Activated naive CD4-positive, alpha-beta T cell treated with Interleukin-2 at 50 U/mL for 16 hours (primary cell): ENCODE measurements at regions not wholly inside any gene's neighbourhood (a gene's known extent, or its start where the extent isn't known, plus 50 kb on each side); places are given as distances from the start of the nearest gene placed in this dataset.
"Not testable (repeated sequence)": the region's sequence is repeated elsewhere in the genome, so short reads cannot be mapped to it uniquely, and the experiment has no call there.

Experiments used
- DNase-seq: peaks from one replicate; pipeline ENCODE4 v3.0.0-alpha.2; 2020

DNA sequence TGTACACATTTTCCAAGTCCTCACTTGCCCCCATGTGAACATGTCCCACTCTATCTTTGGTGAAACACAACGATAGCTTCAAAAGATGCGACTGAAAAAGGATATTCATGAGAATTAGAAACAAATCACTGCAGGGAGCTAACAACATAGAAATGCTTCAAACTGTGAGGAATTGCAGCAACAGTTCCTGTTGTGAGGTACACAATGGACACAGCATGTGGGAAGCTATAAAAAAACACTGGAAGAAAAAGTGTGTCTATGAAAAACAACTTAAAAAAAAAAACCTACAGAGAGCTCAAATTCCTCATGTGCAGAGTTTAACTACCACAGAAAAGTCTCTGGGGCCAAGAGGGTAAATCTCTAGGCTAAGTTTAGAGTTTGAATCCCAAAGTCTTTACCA, 51.6 kb upstream of the BLTP1 start:
- DNase-seq, result no peak

DNA sequence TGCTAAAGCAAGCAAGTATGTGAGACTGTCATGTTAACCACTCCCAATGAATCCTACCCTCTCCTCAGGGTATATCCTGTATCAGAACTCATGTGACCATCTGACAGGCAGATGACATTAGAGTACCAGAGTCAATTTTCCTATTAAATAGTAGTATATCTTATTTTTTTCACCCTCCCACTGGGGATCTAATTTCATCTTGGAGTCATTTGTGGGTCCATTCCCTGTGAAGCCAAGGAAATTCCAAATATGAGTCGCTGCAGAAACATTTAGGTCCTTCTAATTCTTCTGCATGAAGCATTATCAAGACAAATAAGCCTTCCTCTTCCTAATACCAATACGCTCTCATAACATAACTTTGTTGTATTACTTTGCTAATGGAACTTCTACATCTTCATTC, 52.2 kb upstream of the BLTP1 start:
- no peak for DNase-seq

DNA sequence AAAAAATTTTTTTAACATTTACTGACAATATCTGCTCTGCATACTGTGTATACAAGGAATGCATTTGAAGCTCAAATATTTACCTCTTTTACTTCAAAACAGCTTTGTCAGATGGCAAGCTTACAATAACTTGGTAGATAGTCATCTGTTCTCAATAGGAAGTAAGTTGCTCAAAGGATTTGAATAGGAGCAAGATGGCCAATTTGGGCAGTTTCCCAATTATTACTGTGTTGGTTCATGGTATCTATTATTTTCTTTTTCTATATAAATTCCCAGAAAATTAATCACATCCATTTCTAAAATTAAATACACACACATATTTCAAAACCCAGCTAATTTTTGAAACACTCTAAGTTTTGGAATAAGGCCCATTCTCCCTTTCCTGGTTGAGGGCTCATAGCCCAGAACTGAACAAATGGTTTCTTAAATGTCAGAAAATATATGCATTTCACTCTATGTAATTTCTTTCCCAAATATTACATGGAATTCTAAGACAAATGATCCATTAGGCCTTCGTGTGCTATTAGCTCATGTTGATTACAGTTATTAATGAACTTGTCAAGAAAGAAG, 60.2 kb upstream of the BLTP1 start:
- no peak for DNase-seq

GRCh38 chr4:122091397-122091796, 60.7 kb upstream of the BLTP1 start:
- DNase-seq, result no peak

DNA sequence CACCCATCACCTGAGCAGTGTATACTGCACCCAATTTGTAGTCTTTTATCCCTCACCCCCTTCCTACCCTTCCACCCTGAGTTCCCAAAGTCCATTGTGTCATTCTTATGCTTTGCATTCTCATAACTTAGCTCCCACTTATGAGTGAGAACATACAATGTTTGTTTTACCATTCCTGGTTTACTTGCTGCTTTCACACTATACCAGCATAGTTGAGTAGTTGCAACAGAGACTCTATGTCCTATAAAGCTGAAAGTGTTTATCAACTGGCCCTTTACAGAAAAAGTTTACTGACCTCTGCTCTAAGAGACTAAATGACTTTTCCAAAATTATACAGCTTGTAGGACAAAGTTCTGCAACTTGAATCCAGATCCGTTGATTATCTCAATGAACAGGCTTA, 61.1 kb upstream of the BLTP1 start:
- DNase-seq, result no peak

- no peak for DNase-seq
Observed at GRCh38 chr4:122086338-122087065, 65.6 kb upstream of the BLTP1 start.

DNA sequence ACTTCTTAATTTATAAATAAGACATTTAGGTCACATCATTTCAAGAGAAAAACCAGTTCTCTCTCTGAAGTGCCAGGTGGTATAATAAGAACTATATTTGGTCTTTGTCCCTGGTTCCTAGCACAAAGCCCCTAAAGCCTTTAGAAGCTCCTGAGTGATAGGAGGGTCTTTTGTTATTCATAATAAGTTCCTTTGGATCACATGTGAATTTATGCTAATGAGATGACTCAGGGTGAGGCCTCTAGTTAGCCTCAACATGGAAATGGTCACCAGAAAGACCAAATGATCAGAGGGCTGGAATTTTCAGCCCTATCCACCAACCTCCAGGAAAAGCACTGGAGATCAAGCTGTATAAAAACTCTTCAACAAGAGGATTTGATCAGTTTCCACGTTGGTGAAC, 68.1 kb upstream of the BLTP1 start:
- no peak for DNase-seq

DNA sequence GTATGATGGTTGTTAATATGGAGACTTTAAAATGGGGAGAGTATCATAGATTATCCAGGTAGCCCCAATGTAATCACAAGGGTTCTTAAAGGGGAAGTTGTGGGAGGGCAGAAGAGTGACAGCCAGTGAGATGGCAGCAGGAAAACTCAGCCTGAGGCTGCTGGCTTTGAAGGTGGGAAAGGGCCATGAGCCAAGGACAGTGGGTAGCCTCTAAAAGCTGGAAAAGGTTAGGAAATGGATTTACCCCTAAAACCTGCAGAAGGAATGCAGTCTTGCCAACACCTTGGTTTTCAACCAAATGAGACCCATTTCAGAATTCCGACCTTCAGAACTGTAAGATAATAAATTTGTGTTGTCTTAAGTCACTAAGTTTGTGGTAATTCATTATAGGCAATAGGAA, 68.8 kb upstream of the BLTP1 start:
- DNase-seq, result no peak

DNA sequence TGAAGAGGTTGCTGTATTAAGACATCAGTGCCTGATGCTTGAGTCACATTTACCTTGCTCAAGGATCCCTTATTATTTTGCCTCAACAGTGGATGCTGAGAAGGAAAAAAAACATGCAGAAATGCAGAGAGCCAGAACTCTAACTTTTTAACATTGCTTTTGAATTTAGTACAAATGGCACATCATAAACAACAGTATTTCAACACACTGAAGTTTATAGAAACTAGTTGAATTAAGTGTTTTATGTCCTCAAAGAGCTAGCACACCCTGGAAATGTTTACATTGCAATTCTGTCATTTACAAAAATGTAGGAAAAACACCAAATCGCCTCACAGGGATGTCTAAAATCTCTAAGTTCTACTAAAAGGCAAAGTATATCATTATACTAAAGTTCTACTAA, 69.5 kb upstream of the BLTP1 start:
- DNase-seq, result no peak

DNA sequence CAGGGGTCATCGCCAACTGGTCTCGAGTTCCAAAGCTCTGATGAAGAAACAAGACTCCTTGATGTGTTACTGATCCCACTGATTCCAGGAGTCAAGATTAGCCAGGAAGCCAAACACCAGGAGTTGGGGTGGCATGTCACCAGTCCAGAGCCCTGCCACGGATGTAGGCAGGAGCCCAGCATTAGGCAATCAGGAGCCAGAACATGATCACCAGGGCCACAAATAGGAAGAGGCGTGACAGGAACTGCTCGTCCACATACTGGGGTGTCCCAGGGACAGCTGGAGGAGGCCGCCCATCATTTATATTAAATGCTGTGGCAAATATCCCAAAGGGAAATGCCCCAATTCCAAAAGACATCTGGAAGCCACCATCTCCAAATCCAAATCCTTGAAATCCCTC, 74.5 kb upstream of the BLTP1 start:
- not testable (repeated sequence) for DNase-seq

DNA sequence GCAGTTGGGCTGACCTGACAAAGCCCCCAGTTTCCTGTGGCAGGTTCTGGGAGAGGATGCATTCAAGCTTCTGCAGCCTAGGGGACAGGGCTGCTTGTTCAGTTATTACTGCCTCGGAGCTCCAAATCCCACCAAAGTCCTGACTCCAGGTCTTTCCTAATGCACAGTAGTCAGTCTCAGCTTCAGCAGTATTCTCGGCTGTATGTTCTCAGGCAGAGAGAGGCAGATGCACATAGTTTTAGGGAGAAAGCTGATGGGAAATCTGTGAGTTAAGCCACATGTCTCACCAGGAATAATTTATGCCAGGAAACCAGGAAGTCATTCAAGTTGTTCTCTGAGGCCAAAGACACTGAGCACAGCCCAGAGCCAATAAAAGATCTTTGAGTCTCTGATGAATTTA, 75.3 kb upstream of the BLTP1 start:
- not testable (repeated sequence) for DNase-seq

DNA sequence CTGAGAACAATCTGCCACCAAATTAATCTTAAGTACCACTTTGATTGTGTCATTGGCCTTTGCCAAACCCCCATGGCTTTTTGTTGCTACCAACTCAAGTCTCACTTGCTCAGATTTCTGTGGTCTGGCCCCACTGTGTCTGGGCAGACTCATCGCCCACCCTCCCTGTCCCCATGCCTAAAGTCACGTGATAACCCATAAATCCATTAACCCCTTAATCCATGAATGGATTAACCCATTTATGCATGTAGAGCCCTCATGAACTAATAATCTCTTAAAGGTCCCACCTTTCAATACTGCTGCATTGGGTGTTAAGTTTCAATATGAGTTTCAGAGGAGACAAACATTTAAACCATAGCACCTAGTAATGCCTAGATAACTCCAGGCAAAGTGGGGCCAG, 78.5 kb upstream of the BLTP1 start:
- no peak for DNase-seq

DNA sequence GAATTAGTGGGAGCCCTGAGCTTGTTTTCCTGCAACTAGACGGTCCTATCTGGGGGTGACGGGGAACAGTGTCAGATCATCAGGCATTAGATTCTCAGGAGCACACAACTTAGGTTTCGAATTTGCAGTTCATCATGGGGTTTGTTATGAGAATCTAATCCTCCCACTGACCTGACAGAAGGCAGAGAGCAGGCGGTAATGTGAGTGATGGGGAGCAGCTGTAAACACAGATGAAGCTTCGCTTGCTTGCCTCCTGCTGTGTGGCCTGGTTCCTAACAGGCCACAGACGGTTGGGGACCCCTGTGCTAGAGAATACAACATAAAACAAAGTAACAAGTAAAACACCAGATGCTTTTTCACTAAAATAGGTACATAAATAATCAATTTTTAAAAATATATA, 86.2 kb upstream of the BLTP1 start:
- DNase-seq, result no peak

- DNase-seq, result no peak
Observed at GRCh38 chr4:122065149-122065548, 87.0 kb upstream of the BLTP1 start.

DNA sequence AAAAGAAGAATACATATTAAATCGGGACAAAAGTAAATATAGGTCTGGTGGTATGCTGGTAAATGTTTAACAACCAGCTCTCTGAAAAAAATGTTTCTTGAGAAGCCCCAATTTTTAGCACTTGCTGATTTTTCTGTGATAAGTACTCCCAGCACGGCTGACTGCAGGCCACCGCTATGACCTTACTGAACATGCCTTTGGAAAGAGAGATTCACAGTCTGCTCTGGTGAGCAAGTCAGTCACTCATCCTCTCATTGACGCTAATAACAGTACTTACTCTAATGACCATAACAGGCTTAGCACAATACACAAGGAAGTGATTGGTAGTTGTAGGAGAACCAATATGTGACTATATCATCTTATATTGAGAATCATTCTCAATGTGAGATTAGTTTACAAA, 98.9 kb upstream of the BLTP1 start:
- no peak for DNase-seq

- no peak for DNase-seq
Observed at GRCh38 chr4:122052677-122053076, 99.5 kb upstream of the BLTP1 start.

DNA sequence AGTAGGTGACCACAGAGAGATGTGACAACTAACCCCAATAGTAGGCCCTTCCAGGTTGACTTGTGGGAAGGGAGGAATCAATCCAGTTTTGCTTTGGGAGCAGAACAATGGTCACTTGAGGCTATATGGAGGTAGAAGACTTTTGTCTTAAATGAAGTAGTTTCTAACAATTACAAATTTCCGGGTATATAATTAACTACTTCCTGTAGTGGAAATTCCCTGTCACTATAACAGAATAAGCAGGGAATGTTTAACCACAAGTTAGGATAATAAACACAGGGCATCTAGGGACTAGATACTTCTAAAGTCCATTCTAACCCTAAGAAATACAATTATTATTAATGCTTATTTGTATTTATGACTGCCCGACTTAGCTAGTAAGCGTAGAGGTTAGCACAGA, 99.0 kb upstream of the TRPC3 start:
- DNase-seq, result no peak

DNA sequence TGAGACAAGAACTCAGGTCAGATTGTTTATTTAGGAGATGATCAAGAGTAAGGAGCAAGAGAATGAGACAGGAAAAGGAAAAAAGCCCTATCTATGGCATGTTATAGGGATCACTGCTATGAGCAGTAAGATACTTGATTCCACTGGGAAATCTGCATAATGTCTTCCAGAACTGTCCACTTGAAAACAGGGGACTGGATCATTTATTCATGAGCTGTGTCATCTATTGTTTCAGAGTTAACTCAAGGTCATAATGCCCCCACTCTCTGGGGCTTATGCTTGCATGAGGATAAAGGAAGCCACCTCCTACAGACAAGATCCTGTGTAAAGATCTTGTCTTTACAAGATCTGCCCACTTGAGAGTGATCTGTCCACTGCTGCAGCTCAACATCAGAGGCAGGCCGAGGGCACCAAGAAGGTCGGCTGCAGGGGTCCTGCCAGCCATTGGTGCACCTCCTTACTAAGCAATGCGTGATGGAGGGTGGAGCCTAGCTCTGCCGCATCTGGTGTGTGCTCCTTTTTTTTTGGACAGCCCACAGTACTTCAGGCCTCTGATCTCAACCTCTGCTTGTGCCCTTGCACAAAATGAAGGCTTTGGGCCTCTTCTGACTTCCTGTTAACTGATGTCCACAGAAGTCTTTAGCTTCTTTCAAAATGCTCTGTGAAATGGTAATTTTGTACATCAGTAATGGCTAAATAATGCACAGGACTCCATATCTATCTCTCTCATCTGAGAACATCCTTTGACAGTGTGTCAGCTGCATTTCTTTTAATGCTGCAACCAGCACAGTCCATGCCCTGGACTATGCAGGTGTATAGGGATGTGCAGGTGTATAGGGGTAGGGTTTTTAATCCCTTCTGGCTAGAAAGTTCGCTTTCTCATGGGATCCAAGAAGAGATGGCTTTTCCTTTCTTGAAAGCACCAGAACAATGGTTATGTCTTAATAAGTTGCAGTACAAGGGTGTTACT, 95.9 kb upstream of the TRPC3 start:
- no peak for DNase-seq

DNA sequence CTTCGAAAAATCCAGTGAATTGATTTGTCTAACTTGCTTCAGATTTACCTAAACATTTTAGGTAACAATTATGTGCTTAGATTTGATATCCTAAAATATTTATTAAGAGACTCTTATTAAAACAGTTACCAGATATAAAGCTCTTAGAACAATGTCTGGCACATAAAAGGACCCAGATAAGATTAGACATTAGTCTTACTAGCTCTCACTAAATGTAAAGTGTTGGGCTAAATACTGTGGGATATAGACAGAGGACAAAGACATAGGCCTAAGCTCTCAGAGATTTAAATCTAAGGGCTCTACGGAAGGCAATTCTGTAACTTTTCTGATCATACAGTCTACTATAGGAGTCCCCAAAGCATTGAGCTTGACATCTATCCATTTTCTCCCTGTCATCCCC, 94.4 kb upstream of the TRPC3 start:
- DNase-seq, result no peak

DNA sequence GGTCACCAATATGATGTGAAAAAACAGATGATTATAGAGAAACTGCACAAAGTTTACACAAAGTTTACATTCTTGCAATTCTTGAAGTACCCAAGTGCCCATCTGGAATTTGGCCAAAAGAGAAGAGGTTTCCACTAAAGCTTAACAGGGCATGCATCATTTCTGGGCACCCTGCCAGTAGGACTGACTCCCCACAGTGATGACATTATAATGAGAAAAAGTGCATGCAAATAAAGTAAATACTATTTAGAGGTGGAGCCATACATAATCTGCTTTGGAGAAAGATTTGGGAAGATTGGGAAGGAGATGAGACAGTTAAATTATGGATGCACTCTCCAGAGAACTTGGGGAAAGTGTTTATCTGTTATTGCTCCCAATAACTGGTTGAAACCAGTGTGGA, 93.7 kb upstream of the TRPC3 start:
- no peak for DNase-seq

DNA sequence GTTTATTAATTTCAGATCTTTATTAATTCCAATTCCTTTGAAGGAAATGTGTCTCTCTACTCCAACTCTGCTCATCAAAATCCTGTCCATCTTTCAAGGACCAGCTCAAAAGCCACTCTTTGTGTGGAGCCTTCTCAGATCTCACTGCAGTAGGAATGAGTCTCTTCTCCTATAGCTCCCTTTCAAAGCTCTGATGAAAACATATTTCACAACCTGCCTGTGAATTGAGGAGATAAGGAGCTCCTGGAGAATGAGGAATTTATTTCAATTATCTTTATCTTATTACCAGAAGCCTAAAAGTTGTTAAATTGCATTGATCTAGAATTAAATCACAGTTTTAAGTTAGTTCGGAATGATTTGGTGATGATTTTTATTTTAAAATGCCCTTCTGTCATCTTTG, 92.6 kb upstream of the TRPC3 start:
- DNase-seq, result no peak

- no peak for DNase-seq
Observed at GRCh38 chr4:122041312-122041711, 89.5 kb upstream of the TRPC3 start.

GRCh38 chr4:122038896-122039295, 87.0 kb upstream of the TRPC3 start:
- DNase-seq, result no peak

DNA sequence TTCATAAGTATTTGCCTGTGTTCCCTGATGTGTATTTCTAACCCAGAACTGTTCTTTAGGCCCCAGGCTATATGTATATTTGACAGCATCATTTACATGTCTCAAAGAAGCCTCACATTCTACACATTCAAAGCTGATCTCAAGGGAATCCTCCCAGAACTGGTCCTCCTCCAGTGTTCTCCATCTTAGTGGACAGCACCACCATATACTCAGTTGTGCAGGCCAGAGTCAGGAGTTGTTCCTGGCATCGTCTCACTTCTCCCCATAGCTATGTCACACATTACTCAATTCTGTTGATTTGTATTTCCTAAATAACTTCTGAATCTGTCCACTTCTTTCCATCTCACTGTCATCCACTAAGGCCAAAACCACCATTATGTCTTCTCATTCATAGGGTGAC, 82.8 kb upstream of the TRPC3 start:
- no peak for DNase-seq
